ENCODE measurements at regions not wholly inside any gene's neighbourhood (a gene's known extent, or its start where the extent isn't known, plus 50 kb on each side); places are given as distances from the start of the nearest gene placed in this dataset.
A peak's percentile ranks its signal among the peaks of the same experiment; 100 is the strongest.

DNA sequence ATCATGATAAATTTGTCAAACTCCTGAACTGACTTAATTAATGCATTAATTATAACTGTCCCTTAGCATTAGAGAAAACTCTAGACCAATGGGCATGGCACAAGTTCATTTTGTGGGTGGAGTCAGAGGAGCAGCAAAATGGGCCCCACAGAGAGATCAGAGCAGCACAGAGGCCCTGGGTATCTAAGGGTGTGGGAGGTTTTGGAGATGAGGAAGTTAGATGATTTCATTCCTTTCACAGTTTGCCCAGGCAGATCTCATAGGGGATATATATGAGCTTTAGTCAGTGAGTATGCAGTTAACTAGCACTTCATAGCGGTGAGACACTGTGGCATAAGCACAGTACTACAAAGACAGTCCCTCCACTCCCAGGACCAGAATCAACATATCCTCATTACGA, 117.3 kb downstream of the MAB21L3 start:
- WGBS, 2 donors, result 93 to 94% methylated on average over 2 of the region's 2 CpGs
- Histone ChIP-seq H3K9me3 (no peaks in the 10 kb centered on the region), H3K27ac (no peak overlapping the region), H3K4me1 (peaks cover 0 to 20% (median 12%) of the 10 kb centered on the region in 4 donors), H3K36me3 (no peaks in the 10 kb centered on the region), H3K27me3 (no peaks in the 10 kb centered on the region), H3K4me3 (no peak overlapping the region)
- ATAC-seq (ENCODE audit: low FRiP score in 2 of 2) (no peak), DNase-seq (no peak)
- no peak for TF ChIP-seq POLR2AphosphoS5 (IDR thresholded peaks at IDR 0.05)
- TF ChIP-seq POLR2A (IDR thresholded peaks at IDR 0.05), result no peak
- TF ChIP-seq EP300 (IDR thresholded peaks at IDR 0.05), result no peak
- TF ChIP-seq, protein P1, sequence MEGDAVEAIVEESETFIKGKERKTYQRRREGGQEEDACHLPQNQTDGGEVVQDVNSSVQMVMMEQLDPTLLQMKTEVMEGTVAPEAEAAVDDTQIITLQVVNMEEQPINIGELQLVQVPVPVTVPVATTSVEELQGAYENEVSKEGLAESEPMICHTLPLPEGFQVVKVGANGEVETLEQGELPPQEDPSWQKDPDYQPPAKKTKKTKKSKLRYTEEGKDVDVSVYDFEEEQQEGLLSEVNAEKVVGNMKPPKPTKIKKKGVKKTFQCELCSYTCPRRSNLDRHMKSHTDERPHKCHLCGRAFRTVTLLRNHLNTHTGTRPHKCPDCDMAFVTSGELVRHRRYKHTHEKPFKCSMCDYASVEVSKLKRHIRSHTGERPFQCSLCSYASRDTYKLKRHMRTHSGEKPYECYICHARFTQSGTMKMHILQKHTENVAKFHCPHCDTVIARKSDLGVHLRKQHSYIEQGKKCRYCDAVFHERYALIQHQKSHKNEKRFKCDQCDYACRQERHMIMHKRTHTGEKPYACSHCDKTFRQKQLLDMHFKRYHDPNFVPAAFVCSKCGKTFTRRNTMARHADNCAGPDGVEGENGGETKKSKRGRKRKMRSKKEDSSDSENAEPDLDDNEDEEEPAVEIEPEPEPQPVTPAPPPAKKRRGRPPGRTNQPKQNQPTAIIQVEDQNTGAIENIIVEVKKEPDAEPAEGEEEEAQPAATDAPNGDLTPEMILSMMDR (IDR thresholded peaks at IDR 0.05), result no peak

DNA sequence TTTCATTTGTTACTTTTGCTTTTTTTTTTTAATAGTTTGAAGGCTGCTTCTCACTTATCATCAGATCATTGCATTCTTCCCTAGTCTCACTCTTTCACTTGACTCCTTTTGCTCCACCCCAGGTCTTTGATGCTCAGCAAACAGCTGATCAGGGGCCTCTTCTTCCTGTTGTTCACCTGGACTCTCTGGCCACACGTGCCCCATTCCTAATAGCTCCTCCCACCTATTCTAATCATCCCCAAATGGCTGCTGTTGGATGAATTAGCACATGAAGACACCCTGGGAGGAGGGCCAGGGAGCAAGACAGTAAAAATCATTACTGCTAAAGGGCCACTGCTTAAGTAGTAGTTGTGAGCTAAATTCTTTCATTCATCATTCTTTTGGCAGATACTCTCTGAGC, 119.5 kb downstream of the MAB21L3 start:
- H3K27me3 ChIP-seq, result no peaks in the 10 kb centered on the region
- no peak for ATAC-seq (ENCODE audit: low FRiP score in 2 of 2)
- H3K4me3 ChIP-seq, result no peak overlapping the region
- H3K36me3 ChIP-seq, result no peaks in the 10 kb centered on the region
- 19 to 22% methylated on average over 1 of the region's 1 CpG for WGBS, 2 donors
- H3K27ac ChIP-seq, result no peak overlapping the region
- H3K4me1 ChIP-seq, result peaks cover 0 to 20% (median 12%) of the 10 kb centered on the region in 4 donors
- DNase-seq, result no peak
- TF ChIP-seq, protein P1 (IDR thresholded peaks at IDR 0.05), result no peak
- no peak for TF ChIP-seq POLR2A (IDR thresholded peaks at IDR 0.05)
- no peak for TF ChIP-seq EP300 (IDR thresholded peaks at IDR 0.05)
- TF ChIP-seq POLR2AphosphoS5 (IDR thresholded peaks at IDR 0.05), result no peak
- no peaks in the 10 kb centered on the region for H3K9me3 ChIP-seq

DNA sequence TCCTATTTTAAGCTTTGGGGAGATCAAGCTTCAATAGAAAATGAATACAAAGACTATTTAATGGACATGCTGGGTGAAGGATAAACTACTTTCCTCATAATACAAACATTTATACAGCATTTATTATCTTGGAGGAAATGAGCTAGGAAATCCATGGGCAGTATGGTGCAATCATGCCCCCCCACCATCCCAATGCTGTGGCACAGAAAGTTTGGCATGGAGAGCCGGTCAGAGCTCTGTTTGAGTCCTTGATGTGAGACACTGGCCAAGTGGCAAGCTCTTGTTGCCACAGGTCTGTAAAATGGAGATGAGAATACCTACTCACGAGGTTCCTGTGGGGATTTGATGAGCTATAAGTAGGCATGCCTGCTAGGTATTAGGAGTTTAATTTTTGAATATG, 120.6 kb downstream of the MAB21L3 start:
- ATAC-seq (ENCODE audit: low FRiP score in 2 of 2), result peak in 1 of 2 donors; percentile 26
- Histone ChIP-seq H3K36me3 (no peaks in the 10 kb centered on the region), H3K9me3 (no peaks in the 10 kb centered on the region), H3K4me1 (peaks cover 0 to 20% (median 12%) of the 10 kb centered on the region in 4 donors), H3K4me3 (no peak overlapping the region), H3K27me3 (no peaks in the 10 kb centered on the region), H3K27ac (no peak overlapping the region)
- no peak for TF ChIP-seq POLR2A (IDR thresholded peaks at IDR 0.05)
- TF ChIP-seq POLR2AphosphoS5 (IDR thresholded peaks at IDR 0.05), result peak in 1 of 2 donors; percentile 34
- DNase-seq, result peak in 1 of 2 donors; percentile 78
- 24 to 34% methylated on average over 2 of the region's 2 CpGs for WGBS, 2 donors

DNA sequence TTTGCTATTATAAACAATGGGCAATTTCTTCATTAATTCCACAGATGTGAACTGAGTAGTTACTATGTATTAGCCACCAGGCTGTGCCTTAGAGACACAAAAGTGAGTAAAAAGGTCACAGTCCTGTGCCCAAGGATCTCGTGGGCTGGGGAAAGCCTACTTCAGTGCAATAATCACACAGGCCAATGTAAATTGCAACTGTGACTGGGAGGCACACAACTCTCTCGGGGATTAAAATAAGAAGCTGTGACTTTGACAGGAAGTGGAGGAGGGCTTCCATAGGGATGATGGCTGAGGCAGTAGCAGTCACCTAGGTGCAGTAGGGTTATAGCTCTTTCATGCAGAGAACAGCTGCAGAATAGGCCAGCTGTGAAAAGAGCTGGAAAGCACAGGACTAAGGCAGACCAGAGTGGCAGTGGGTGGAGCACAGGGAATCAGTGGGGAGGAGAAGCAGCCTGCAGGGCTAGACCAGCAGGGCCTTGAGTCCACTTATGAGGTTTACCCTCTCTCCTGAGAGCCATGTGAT, 121.9 kb downstream of the MAB21L3 start:
- DNase-seq, result peak in 1 of 2 donors; percentile 32
- Histone ChIP-seq H3K27ac (no peak overlapping the region), H3K9me3 (no peaks in the 10 kb centered on the region), H3K36me3 (no peaks in the 10 kb centered on the region), H3K4me3 (no peak overlapping the region), H3K4me1 (peaks cover 0 to 20% (median 12%) of the 10 kb centered on the region in 4 donors), H3K27me3 (no peaks in the 10 kb centered on the region)
- peak in 1 of 2 donors; percentile 16 for ATAC-seq (ENCODE audit: low FRiP score in 2 of 2)
- no peak for TF ChIP-seq POLR2A (IDR thresholded peaks at IDR 0.05)
- no peak for TF ChIP-seq POLR2AphosphoS5 (IDR thresholded peaks at IDR 0.05)
- TF ChIP-seq EP300 (IDR thresholded peaks at IDR 0.05), result no peak
- TF ChIP-seq, protein P1 (IDR thresholded peaks at IDR 0.05), result peak in 3 of 6 experiments; percentile 25 to 32 (median 26)
- 13 to 30% methylated on average over 2 of the region's 2 CpGs for WGBS, 2 donors

DNA sequence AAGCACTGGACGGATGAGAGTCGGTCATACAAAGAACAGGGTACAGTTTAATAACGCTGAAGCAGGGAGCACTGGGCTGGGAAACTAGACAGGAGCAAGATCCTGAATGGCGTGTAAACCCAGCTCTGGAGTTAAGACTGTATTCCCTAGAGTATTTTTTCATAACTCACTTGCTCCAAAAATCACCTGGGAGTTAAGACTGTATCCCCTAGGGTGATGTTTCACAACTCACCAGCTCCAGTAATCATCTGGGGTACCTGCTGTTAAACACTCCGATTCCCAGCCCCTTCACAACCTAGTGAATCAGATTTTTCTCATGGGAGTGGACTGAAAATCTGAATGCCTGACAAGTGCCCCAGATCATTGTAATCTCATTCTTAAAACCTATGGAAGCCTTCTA, 123.2 kb downstream of the MAB21L3 start:
- ATAC-seq (ENCODE audit: low FRiP score in 2 of 2) (no peak), DNase-seq (no peak)
- H3K9me3 ChIP-seq, result no peaks in the 10 kb centered on the region
- peaks cover 0 to 20% (median 12%) of the 10 kb centered on the region in 4 donors for H3K4me1 ChIP-seq
- H3K4me3 ChIP-seq, result no peak overlapping the region
- no peaks in the 10 kb centered on the region for H3K27me3 ChIP-seq
- H3K27ac ChIP-seq, result no peak overlapping the region
- no peak for TF ChIP-seq POLR2A (IDR thresholded peaks at IDR 0.05)
- TF ChIP-seq, protein P1 (IDR thresholded peaks at IDR 0.05), result no peak
- TF ChIP-seq POLR2AphosphoS5 (IDR thresholded peaks at IDR 0.05), result no peak
- TF ChIP-seq EP300 (IDR thresholded peaks at IDR 0.05), result no peak
- WGBS, 2 donors, result 92 to 96% methylated on average over 5 of the region's 5 CpGs
- H3K36me3 ChIP-seq, result no peaks in the 10 kb centered on the region
